HUES48 (cell line): ENCODE measurements at regions not wholly inside any gene's neighbourhood (a gene's known extent, or its start where the extent isn't known, plus 50 kb on each side); places are given as distances from the start of the nearest gene placed in this dataset.

Experiments used
- H3K27ac ChIP-seq: one replicate; pipeline ENCODE4 v1.7.0; 2013; ENCODE audit warnings: low read depth, low read length, inconsistent platforms
- H3K27me3 ChIP-seq: 2 replicates; pipeline ENCODE4 v1.6.1; 2013; ENCODE audit warnings: mild to moderate bottlenecking, low read length; ENCODE audit not compliant: control insufficient read depth, insufficient read depth
- H3K36me3 ChIP-seq: 2 replicates; pipeline ENCODE4 v1.6.1; 2013; ENCODE audit warnings: low read length; ENCODE audit not compliant: control insufficient read depth, insufficient read depth
- H3K4me1 ChIP-seq: 2 replicates; pipeline ENCODE4 v1.6.1; 2013; ENCODE audit warnings: mild to moderate bottlenecking, low read length; ENCODE audit not compliant: control insufficient read depth, insufficient read depth
- H3K4me3 ChIP-seq: 2 replicates; pipeline ENCODE4 v1.5.1; 2013; ENCODE audit warnings: mild to moderate bottlenecking, low read depth, low read length
- H3K9ac ChIP-seq: 2 replicates; pipeline ENCODE4 v1.6.1; 2013; ENCODE audit warnings: mild to moderate bottlenecking, low read depth, low read length, moderate library complexity
- H3K9me3 ChIP-seq: 2 replicates; pipeline ENCODE4 v1.6.1; 2013; ENCODE audit warnings: low read length; ENCODE audit not compliant: control insufficient read depth, insufficient read depth

- no peaks in the 10 kb centered on the region for H3K4me1 ChIP-seq
- no peaks in the 10 kb centered on the region for H3K36me3 ChIP-seq
- H3K4me3 ChIP-seq = no peak overlapping the region
- no peaks in the 10 kb centered on the region for H3K27me3 ChIP-seq
- H3K9ac ChIP-seq = no peak overlapping the region
- no peak overlapping the region for H3K27ac ChIP-seq
- no peaks in the 10 kb centered on the region for H3K9me3 ChIP-seq
These were observed 417.0 kb upstream of the MEIS2 start for GRCh38 chr15:37517191-37517895.

GRCh38 chr15:37518436-37518835 lies 416.0 kb upstream of the TMCO5A start:
- no peaks in the 10 kb centered on the region for H3K27me3 ChIP-seq

GRCh38 chr15:37520026-37520425 lies 414.4 kb upstream of the TMCO5A start:
- 0 out of 2 replicates have a peak, but pooled peaks cover 3% of the 10 kb centered on the region for H3K9me3 ChIP-seq
- H3K4me3 ChIP-seq = no peak overlapping the region
- H3K27me3 ChIP-seq = no peaks in the 10 kb centered on the region
- no peaks in the 10 kb centered on the region for H3K36me3 ChIP-seq
- H3K4me1 ChIP-seq = no peaks in the 10 kb centered on the region
- no peak overlapping the region for H3K9ac ChIP-seq
- H3K27ac ChIP-seq = no peak overlapping the region

More at GRCh38 chr15:37518436-37518835, 416.0 kb upstream of the TMCO5A start:
- Histone ChIP-seq H3K4me1 (no peaks in the 10 kb centered on the region), H3K4me3 (no peak overlapping the region), H3K36me3 (no peaks in the 10 kb centered on the region), H3K27ac (no peak overlapping the region), H3K9me3 (0 out of 2 replicates have a peak, but pooled peaks cover 3% of the 10 kb centered on the region), H3K9ac (no peak overlapping the region)

- Histone ChIP-seq H3K27ac (no peak overlapping the region), H3K9me3 (0 out of 2 replicates have a peak, but pooled peaks cover 3% of the 10 kb centered on the region), H3K9ac (no peak overlapping the region), H3K4me3 (no peak overlapping the region), H3K27me3 (no peaks in the 10 kb centered on the region), H3K4me1 (no peaks in the 10 kb centered on the region), H3K36me3 (no peaks in the 10 kb centered on the region)
These were observed 413.6 kb upstream of the TMCO5A start for GRCh38 chr15:37520882-37521281.

- Histone ChIP-seq H3K9ac (no peak overlapping the region), H3K27me3 (no peaks in the 10 kb centered on the region), H3K4me3 (no peak overlapping the region), H3K36me3 (no peaks in the 10 kb centered on the region), H3K9me3 (0 out of 2 replicates have a peak, but pooled peaks cover 3% of the 10 kb centered on the region), H3K4me1 (no peaks in the 10 kb centered on the region), H3K27ac (no peak overlapping the region)
These were observed 409.8 kb upstream of the TMCO5A start for GRCh38 chr15:37524601-37525000.

- Histone ChIP-seq H3K27ac (no peak overlapping the region), H3K4me1 (no peaks in the 10 kb centered on the region), H3K4me3 (no peak overlapping the region), H3K27me3 (no peaks in the 10 kb centered on the region), H3K9ac (no peak overlapping the region), H3K36me3 (no peaks in the 10 kb centered on the region), H3K9me3 (no peaks in the 10 kb centered on the region)
These were observed 406.0 kb upstream of the TMCO5A start for GRCh38 chr15:37528432-37528831.

GRCh38 chr15:37536967-37537605 lies 397.4 kb upstream of the TMCO5A start:
- Histone ChIP-seq H3K27ac (no peak overlapping the region), H3K9me3 (no peaks in the 10 kb centered on the region), H3K27me3 (no peaks in the 10 kb centered on the region), H3K4me1 (no peaks in the 10 kb centered on the region), H3K4me3 (no peak overlapping the region), H3K9ac (no peak overlapping the region), H3K36me3 (no peaks in the 10 kb centered on the region)

- Histone ChIP-seq H3K4me1 (no peaks in the 10 kb centered on the region), H3K27ac (no peak overlapping the region), H3K9me3 (no peaks in the 10 kb centered on the region), H3K36me3 (no peaks in the 10 kb centered on the region), H3K9ac (no peak overlapping the region), H3K4me3 (no peak overlapping the region), H3K27me3 (no peaks in the 10 kb centered on the region)
These were observed 396.6 kb upstream of the TMCO5A start for GRCh38 chr15:37537802-37538201.

- Histone ChIP-seq H3K36me3 (no peaks in the 10 kb centered on the region), H3K9ac (no peak overlapping the region), H3K27ac (no peak overlapping the region)
These were observed 386.3 kb upstream of the TMCO5A start for GRCh38 chr15:37548116-37548515.

GRCh38 chr15:37550360-37551024 lies 383.9 kb upstream of the TMCO5A start:
- Histone ChIP-seq H3K4me3 (no peak overlapping the region), H3K9me3 (peaks cover 12% of the 10 kb centered on the region), H3K4me1 (no peaks in the 10 kb centered on the region), H3K27ac (no peak overlapping the region), H3K9ac (no peak overlapping the region), H3K27me3 (no peaks in the 10 kb centered on the region), H3K36me3 (no peaks in the 10 kb centered on the region)

More at GRCh38 chr15:37548116-37548515, 386.3 kb upstream of the TMCO5A start:
- H3K27me3 ChIP-seq = no peaks in the 10 kb centered on the region
- H3K4me1 ChIP-seq = no peaks in the 10 kb centered on the region
- H3K9me3 ChIP-seq = peaks cover 8% of the 10 kb centered on the region
- H3K4me3 ChIP-seq = no peak overlapping the region

GRCh38 chr15:37572401-37572800 lies 362.0 kb upstream of the TMCO5A start:
- Histone ChIP-seq H3K9ac (no peak overlapping the region), H3K4me1 (no peaks in the 10 kb centered on the region), H3K27ac (no peak overlapping the region), H3K27me3 (no peaks in the 10 kb centered on the region), H3K9me3 (no peaks in the 10 kb centered on the region), H3K4me3 (no peak overlapping the region), H3K36me3 (no peaks in the 10 kb centered on the region)
